Heart left ventricle (tissue), 16 donors: ENCODE measurements at regions not wholly inside any gene's neighbourhood (a gene's known extent, or its start where the extent isn't known, plus 50 kb on each side); places are given as distances from the start of the nearest gene placed in this dataset.
A peak's percentile ranks its signal among the peaks of the same experiment; 100 is the strongest.

ENCODE experiments used
- ATAC-seq, 4 donors: fragments of 200-7000 bp; cut with Tn5 transposase; one replicate each; pipeline ENCODE4 v1.9.1; 2020 to 2022; ENCODE audit warnings: moderate library complexity in 4 of 4, mild to moderate bottlenecking in 3 of 4, moderate number of reproducible peaks in 1 of 4
- DNase-seq, 5 donors: peaks; one replicate each; pipeline ENCODE4 v3.0.0-alpha.2; 2020
- H3K27ac ChIP-seq, 12 donors: fragments of 200-600 bp; sonication (generic) in 4 of 12; one replicate each; pipeline versions ENCODE4 v1.5.0 to v1.8.0; 2016 to 2022; ENCODE audit warnings: mild to moderate bottlenecking in 2 of 12
- H3K27me3 ChIP-seq, 9 donors: fragments of 200-600 bp; sonication (generic) in 2 of 9; one replicate each; pipeline versions ENCODE4 v1.5.1 to v1.8.0; 2016 to 2022; ENCODE audit warnings: mild to moderate bottlenecking in 3 of 9
- H3K36me3 ChIP-seq, 9 donors: fragments of 200-600 bp; sonication (generic) in 2 of 9; one replicate each; pipeline versions ENCODE4 v1.5.0 to v1.8.0; 2018 to 2022; ENCODE audit warnings: mild to moderate bottlenecking in 2 of 9
- H3K4me1 ChIP-seq, 12 donors: fragments of 200-600 bp; sonication (generic) in 4 of 12; one replicate each; pipeline versions ENCODE4 v1.5.0 to v1.8.0; 2016 to 2022; ENCODE audit warnings: mild to moderate bottlenecking in 3 of 12
- H3K4me3 ChIP-seq, 12 donors: fragments of 200-600 bp; sonication (generic) in 4 of 12; one replicate each; pipeline versions ENCODE4 v1.5.0 to v1.8.0; 2017 to 2022; ENCODE audit warnings: mild to moderate bottlenecking in 9 of 12, moderate library complexity in 4 of 12
- H3K9me3 ChIP-seq, 12 donors: fragments of 200-600 bp; sonication (generic) in 4 of 12; one replicate each; pipeline versions ENCODE4 v1.5.0 to v1.8.0; 2016 to 2022; ENCODE audit warnings: mild to moderate bottlenecking in 1 of 12
- CTCF ChIP-seq, 12 donors: fragments of 200-600 bp; sonication (generic) in 4 of 12; IDR thresholded peaks; one replicate each; pipeline versions ENCODE4 v1.5.0 to v1.8.0; 2018 to 2022; ENCODE audit warnings: antibody characterized with exemption in 12 of 12, mild to moderate bottlenecking in 5 of 12
- POLR2A ChIP-seq, 2 donors: fragments of 450-650 bp; IDR thresholded peaks; one replicate each; pipeline ENCODE4 v1.6.1; 2017; ENCODE audit warnings: antibody characterized with exemption in 2 of 2, mild to moderate bottlenecking in 2 of 2, moderate library complexity in 2 of 2
- WGBS, 4 donors: extraction: QIAGEN DNeasy Blood & Tissue Kit in 2 of 4; methylation state at CpG; one replicate each; pipeline versions ENCODE4 v1.1.5 to v1.1.7; 2013 to 2018; 5-methylcytosine and 5-hydroxymethylcytosine counted together
- intact Hi-C, 10 donors: fragments of 100-400 bp; cut with DNase I; formaldehyde crosslinking; loops; one replicate each; pipeline versions ENCODE4 v1.11.1 to v1.14.2; 2022
- donor health status: ischemic (EF 13 %, LVEDD 7.1; RV severe dilation, severe dysfunction).
- donor health status: healthy with polysubstance abuse.
- donor health status: DM: no; HTN: yes; CAD: no.
- donor health status: DM: no; HTN: no; CAD: no.
- donor health status: ischemic (EF 25% LVEDD 6.9; RV normal size, moderate dysfunction).
- donor health status: ischemic (EF 25% LVEDD 5.7; RV mildly dilated, moderate dysfunction).
- donor health status: healthy.
- donor health status: DM: yes; HTN: yes; CAD: no.
- donor health status: ischemic (EF 35%, LVEDD 5.7; RV mildly dilated, moderate dysfunction).
- donor health status: nonischemic (EF 11% LVEDD 7.7; RV severe dilation, severe dysfunction).
- donor health status: DM: yes; HTN: yes; CAD: no.
- donor health status: PGD.
- donor health status: ischemic (EF 29% LVEDD 5.4; RV normal size, mild dysfunction).
- donor health status: nonischemic (EF 23%, LVEDD 6.1; RV moderate dilation, normal function).

GRCh38 chr20:7458459-7458858 lies 481.8 kb downstream of the HAO1 start:
- H3K27ac ChIP-seq: no peak overlapping the region
- no peaks in the 10 kb centered on the region for H3K36me3 ChIP-seq
- no peaks in the 10 kb centered on the region for H3K9me3 ChIP-seq
- intact Hi-C loops: no loop called here
- ATAC-seq (no peak), DNase-seq (no peak)
- WGBS, 4 donors: 86 to 91% (median 88%) methylated on average over 3 of the region's 3 CpGs
- TF ChIP-seq CTCF (IDR thresholded peaks at IDR 0.05): no peak
- TF ChIP-seq POLR2A (IDR thresholded peaks at IDR 0.05): no peak
- H3K4me1 ChIP-seq: peaks cover 0 to 8% (median 0%) of the 10 kb centered on the region in 12 donors
- H3K27me3 ChIP-seq: no peaks in the 10 kb centered on the region
- no peak overlapping the region for H3K4me3 ChIP-seq

GRCh38 chr20:7459083-7459482 lies 481.2 kb downstream of the HAO1 start:
- 32 to 55% (median 43%) methylated on average over 1 of the region's 1 CpG for WGBS, 4 donors
- no peak overlapping the region for H3K4me3 ChIP-seq
- no peak overlapping the region for H3K27ac ChIP-seq
- no peaks in the 10 kb centered on the region for H3K36me3 ChIP-seq
- H3K27me3 ChIP-seq: no peaks in the 10 kb centered on the region
- peak in 1 of 4 donors; percentile 42 for ATAC-seq
- H3K9me3 ChIP-seq: no peaks in the 10 kb centered on the region
- peaks cover 0 to 8% (median 0%) of the 10 kb centered on the region in 12 donors for H3K4me1 ChIP-seq
- no peak for DNase-seq
- intact Hi-C loops: no loop called here
- TF ChIP-seq CTCF (IDR thresholded peaks at IDR 0.05): no peak
- no peak for TF ChIP-seq POLR2A (IDR thresholded peaks at IDR 0.05)

GRCh38 chr20:7463290-7463689 lies 477.0 kb downstream of the HAO1 start:
- Histone ChIP-seq H3K9me3 (no peaks in the 10 kb centered on the region), H3K27ac (no peak overlapping the region), H3K36me3 (no peaks in the 10 kb centered on the region), H3K4me1 (peaks cover 0 to 8% (median 0%) of the 10 kb centered on the region in 12 donors), H3K4me3 (no peak overlapping the region), H3K27me3 (no peaks in the 10 kb centered on the region)
- TF ChIP-seq CTCF (IDR thresholded peaks at IDR 0.05) (no peak), POLR2A (IDR thresholded peaks at IDR 0.05) (no peak)
- no peak for DNase-seq
- intact Hi-C loops: no loop called here
- 80 to 93% (median 88%) methylated on average over 1 of the region's 1 CpG for WGBS, 4 donors
- ATAC-seq: no peak

GRCh38 chr20:7470912-7471311 lies 469.3 kb downstream of the HAO1 start:
- no peak for TF ChIP-seq POLR2A (IDR thresholded peaks at IDR 0.05)
- TF ChIP-seq CTCF (IDR thresholded peaks at IDR 0.05): no peak
- Histone ChIP-seq H3K27me3 (no peaks in the 10 kb centered on the region), H3K36me3 (no peaks in the 10 kb centered on the region), H3K27ac (no peak overlapping the region), H3K9me3 (peaks cover 0 to 9% (median 0%) of the 10 kb centered on the region in 12 donors), H3K4me1 (no peaks in the 10 kb centered on the region), H3K4me3 (no peak overlapping the region)
- peak in 1 of 5 donors; percentile 22 for DNase-seq
- intact Hi-C loops: no loop called here
- 45 to 92% (median 65%) methylated on average over 1 to 2 of the region's 2 CpGs for WGBS, 4 donors
- ATAC-seq: no peak
